Activated naive CD4-positive, alpha-beta T cell (primary cell): ENCODE measurements at regions not wholly inside any gene's neighbourhood (a gene's known extent, or its start where the extent isn't known, plus 50 kb on each side); places are given as distances from the start of the nearest gene placed in this dataset.
"Not testable (repeated sequence)": the region's sequence is repeated elsewhere in the genome, so short reads cannot be mapped to it uniquely, and the experiment has no call there.

Experiments
- DNase-seq, 4 experiments: peaks; one replicate each; lab custom pipeline; 2025; lab: John Stamatoyannopoulos, UW

DNA sequence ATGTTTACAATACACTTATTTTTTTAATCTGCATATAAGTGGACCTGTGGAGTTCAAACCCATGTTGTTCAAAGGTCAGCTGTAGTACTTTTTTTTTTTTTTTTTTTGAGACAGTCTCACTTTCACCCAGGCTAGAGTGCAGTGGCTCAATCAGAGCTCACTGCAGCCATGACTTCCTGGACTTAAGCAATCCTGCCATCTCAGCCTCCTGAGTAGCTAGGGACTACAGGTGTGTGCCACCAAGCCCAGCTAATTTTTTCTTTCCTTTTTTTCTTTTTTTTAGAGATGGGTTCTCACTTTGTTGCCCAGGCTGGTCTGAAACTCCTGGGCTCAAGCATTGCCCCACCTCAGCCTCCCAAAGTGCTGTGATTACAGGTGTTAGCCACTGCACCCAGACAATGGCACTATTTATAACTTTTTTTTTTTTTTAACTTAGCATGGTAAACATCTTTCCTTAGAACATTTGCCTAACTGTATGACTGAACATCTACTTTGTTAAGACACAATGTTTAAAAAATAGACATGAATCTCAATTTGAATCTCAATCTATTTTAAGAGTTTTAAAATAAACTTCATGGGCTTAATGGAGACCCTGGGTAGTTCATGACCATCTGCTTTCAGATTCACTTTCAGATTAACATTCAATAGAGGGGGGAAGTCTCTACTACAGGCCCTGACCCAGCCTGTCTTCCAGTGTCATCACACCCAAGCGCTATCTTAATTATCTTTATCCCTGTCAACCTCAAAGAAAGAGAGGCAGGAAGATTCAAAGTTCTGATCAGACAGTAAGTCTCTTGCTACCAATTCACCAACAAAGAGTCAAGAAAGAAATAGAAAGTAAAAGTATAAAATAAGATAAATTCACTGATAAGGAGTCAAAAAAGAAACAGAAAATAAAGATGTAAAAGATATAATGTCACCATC is 97.7 kb upstream of the DOCK9 start:
- DNase-seq: no peak

DNA sequence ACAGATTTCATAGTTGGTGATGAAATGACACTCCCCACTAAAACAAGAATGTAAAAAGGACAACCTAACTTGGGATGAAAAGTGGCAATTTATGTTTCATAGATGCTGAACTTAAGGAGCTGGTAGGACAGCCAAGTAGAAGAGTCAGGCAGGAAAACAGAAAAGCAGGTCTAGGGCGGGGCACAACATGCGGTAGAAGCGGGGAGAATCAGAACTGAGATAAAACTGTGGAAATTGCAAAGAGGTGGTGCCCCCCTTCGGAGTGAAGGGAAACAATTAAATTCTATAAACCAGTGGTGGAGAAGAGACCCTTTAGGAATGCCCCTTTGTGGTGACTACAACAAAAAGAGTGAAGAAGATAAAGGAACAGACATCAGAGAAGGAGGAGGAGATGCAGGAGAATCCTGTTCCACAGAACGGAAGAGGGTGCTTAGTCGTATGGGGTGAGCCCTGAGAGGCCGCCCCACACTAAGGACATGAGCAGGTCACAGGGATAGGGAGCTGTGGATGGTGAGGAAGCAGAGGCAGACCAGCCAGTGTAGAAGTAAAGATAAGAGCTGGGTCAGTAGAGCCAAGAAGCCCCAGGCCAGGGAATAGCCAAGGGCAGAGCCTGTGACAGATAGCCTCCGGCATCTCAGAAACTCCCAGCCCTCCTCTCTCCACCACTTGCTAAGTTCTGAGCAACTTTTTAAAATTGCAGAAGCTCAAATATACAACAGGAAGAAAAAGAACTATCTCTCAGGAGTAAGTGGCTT is 100.3 kb upstream of the DOCK9 start:
- DNase-seq: no peak

DNA sequence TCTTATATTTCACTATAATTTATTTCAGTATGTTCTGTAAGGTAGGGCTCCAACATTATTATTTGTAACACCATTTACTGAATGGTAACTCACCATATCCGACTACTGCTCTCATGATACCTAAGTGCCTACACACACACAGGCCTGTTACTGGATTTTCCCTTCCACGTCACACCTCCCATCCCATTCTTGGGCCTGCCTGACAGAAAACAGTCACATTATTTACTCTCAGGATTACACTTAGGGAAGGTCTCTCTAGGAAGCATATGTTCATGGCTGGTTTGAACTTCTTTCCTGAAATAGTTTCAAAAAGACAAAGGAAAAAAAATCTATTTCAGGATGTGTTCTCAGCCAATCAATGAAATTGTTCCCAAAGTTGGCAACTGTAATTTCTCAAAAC is 102.3 kb upstream of the DOCK9 start:
- DNase-seq: no peak

DNA sequence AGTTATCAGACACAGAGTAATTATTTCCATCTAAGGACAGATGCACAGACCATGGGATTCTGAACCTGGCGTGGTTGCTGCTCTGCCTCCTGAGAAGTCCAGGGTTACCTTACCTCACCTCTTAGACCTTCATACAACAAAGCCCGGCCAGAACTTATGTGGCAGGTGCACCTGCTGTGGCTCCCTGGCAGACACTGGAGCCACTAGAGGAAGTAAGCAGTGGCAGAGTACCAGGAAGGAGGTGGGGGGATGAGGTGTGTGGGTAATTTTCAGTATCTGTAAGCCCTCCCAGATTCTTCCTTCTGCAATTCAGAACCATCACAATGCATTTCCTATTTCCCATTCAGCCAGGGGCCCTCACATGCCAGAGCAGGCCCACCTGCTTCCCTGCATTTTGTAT is 106.1 kb upstream of the DOCK9 start:
- DNase-seq: no peak

DNA sequence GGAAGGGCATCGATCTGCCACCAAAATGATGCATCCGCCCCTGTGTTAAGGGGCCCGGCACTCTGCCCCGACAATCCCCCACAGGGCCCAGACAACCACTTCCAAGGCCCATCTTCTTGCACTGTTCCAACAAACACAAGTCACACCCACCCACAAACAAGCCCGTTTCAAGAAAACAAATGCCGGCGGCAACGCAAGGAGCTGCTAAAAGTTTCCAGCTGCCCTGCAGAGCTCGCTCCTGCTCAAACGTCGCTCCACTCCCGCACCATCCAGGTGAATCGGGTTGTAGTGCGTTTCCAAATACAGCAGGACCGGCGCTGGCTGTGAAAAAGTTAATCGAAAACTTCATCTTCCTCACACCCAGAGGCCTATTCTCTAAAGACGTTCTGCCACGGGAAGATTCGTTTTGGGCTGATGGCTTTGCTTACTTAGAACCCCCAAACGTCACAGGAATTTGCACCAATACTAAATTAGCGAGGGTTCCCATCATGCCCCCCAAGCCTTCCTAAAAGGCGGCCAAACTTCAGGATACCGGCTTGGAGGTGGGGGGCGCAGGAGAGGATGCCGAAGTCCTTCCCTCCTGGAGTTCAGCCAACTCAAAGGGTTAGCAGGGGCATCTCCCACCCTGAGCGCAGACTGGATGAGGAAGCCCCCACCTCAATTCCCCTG is 107.4 kb upstream of the DOCK9 start:
- DNase-seq: peak in 1 of 4 experiments; percentile 5

DNA sequence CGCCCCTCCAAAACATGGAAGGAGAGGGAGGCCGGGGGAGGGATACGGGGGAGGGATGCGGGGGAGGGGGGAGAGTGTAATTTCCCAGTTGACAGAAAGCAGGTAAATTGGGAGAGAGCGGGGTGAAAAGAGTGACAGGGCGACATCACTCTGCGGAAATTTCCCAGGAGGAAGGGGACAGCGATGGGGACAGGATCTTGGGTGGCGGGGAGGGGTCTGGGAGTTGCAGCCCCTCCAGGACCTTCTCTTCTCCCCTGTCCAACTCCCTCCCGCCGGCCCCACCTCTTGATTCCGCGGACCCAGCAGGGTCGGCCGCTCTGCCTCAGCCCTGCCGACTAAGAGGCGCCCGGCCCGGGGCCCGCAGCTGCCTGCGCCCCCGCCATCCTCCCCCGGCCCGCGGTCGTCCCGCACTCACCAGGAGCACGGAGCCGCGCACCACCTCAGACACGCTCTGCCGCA is 108.0 kb upstream of the DOCK9 start:
- DNase-seq: peak in 1 of 4 experiments; percentile 17

DNA sequence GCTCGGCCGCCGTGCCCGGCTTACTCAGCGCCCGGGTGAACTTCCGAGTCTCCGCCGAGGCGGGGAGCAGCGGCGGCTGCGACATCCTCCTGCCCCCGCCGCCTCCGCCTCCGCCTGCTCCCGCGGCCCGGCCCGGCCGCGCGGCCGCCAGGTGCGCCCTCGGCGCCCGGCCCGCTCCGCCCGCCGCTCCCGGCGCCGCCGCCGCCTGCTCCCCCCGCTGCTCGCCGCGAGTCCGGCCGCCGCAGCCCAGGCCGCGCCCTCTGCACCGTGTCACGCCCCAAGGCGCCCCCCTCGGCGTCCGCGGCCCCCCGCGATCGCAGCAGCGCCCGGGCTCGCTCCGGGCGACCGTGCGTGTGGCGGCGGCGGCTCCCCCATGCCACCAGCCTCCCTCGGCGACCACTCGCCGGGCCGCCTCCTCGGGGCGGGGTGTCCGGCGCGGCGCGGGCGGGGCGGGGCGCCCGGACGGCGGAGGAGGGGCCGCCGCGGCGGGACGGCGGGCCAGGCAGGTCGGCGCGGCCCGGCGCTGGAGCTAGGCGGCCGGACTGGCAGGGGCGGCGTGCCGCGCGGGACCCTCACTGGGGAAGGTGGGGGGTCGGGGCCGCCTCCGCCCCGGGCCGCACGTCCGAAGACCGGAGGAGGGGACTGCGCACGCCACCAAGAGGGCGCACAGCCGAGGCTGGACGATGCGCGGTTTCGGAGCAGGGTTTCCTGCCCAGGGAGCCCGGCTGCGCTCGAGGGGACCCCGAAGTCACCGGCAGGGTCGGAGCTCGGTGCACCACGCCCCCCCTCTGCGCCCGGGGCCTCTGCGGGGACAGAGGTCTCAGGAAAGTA is 108.6 kb upstream of the DOCK9 start:
- DNase-seq: peak in 3 of 4 experiments; percentile 29 to 65 (median 42)

DNA sequence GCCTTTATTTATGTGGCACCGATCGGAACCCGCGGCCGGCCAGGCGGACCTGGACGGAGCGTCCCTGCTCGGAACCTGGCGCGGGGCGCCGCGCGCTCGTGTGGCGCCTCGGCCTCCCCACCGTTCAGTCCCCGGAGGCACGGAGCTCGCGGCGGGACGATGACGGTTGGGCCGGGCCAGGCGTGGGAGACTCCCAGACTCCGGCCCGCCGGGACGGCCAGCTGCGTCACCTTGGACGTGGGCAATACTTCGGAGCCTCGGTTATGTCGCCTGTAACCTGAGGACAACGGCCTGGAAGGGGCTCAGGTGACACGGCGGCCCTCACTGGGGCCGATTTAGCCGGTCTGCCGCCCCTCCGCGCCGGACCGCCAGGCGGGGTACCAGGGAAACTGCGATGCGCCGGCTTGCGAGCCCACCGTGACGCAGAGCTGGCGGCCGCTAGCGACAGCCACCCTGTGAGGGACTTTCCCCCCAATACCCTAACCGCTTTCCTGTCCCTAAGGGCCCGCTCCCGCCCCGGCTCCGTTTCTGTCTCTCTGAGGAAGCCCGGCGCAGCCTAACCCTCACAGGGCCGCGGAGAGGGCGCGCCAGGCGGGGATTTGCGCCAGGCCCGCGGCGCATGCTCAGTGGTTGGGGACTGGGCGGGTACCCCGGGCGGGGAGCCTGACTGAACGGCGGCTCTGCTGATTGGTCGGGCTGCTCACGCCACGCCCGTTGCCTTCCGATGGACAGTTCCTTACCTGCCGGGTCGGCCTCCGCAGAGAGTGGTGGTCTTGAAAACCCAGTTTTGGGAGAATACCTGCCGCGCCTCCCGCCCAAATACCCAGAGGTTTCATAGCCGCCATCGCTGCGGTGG is 109.5 kb upstream of the DOCK9 start:
- peak; percentile 80 to 90 (median 84) for DNase-seq

DNA sequence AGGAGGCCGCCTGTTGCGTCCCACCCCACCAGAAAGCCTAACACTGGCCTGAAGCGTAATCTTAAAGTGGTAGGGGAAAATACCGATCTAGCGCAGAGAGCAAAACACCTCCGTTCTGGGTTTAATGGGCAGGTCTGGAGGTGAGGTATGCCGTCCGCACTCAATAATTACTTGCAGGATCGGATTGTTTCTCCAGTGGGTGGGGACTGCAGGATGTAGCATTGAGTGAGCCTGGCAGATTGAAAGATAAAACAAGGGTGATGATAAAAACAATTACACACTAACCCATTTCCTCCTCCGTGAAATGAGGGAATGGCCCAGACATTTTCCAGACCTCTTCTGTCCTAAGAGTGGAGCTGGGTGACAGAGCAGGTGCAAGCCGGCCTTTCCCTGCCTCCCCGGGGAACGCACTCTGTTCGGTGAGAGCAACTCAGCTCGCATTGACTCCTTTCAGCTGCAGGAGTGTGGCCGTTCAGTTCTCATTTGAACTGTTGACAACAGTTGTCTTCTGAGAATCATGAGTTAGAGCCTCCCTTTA is 110.2 kb upstream of the DOCK9 start:
- peak in 1 of 4 experiments; percentile 4 for DNase-seq

DNA sequence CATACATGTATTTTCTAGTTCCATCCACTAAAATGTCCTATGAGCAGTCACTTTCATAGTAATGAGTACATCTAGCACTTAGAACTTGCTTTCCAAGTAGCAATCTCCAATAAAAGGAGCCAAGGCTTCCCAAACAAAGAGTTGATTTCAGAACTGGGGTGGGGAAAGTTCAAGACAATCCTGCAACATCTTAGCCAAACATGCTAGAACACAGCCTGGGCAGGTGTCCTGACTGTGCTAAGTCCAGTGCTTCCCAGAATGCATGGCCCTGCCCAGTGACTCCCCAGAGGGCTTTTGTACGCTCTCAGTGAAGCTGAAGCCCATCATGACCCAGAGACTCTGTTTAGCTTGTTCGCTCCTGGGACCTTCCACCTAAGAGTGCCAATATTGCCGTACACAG is 106.7 kb upstream of the UBAC2 start:
- DNase-seq: no peak

DNA sequence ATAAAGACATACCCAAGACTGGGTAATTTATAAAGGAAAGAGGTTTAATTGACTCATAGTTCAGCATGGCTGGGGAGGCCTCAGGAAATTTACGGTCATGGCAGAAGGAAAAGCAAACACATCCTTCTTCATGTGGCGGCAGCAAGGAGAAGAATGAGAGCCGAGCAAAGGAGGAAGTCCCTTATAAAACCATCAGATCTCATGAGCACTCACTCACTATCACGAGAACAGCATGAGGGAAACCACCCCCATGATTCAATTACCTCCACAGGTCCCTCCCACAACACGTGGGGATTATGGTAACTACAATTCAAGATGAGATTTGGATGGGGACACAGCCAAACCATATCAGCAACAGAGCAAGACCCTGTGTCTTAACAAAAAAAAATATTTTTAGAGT is 98.8 kb upstream of the UBAC2 start:
- DNase-seq: not testable (repeated sequence)

DNA sequence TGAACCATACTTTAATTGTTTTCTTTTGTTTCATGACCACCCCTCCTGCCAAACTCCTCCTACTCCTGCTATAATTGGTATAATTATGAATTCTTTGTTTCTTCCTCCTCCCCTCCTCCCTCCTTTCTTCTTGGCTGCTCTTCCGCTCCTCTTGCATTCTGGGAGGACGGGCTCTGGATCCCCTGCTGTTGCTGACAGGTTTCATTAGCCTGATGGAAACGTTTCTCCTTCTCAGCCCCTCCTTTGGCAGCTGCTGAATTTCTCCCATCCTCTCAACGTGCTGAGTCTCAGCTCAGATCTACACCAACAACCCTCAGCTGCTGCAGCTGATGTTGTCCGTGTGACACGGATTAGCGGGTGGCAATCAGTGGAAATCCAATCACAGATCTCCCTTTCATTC is 97.1 kb upstream of the UBAC2 start:
- DNase-seq: no peak

DNA sequence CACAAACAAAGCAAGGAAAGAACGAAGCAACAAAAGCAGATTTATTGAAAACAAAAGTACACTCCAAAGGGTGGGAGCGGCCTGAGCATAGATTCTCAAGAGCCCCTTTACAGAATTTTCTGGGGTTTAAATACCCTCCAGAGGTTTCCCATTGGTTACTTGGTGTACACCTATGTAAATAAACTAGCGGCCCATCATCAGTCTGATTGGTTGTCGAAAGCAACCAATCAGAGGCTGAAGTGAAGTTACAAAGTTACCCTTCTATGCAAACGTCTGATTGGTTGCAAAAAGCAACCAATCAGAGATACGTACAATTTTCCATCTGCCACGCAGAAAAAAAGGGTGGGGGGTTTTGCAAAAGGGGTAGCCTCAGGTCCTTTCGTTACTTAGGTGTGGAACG is 96.3 kb upstream of the UBAC2 start:
- DNase-seq: no peak

DNA sequence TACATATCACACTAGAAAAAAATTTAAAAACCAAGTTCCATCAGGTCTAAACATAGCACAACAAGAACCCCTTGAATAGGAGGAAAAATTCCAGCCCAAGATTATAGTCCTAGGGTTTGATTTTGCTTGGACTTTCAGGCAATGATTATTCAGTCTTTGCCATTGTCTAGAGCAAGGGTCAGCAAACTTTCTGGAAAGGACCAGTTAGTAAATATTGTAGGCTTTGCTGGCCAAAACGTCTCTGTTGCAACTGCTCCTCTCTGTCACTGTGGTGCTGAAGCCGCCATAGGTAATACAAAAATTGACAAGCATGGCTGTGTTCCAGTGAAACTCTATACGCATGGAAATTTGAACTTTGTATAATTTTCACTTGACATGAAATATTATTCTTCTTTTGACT is 95.5 kb upstream of the UBAC2 start:
- DNase-seq: no peak

DNA sequence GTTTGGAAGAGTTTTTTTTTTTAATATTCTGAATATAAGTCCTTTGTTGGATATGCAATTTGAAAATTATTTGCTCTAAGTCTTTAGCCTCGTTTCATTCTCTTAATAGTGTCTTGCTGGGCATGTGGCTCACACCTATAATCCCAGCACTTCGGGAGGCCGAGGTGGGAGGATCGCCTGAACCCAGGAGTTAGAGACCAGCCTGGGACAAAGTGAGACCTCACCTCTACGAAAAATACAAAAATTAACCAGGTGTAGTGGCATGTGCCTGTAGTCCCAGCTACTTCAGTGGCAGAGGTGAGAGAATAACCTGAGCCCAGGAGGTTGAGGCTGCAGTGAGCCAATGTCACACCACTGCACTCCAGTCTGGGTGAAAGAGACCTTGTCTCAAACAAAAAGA is 87.3 kb upstream of the UBAC2 start:
- DNase-seq: no peak

DNA sequence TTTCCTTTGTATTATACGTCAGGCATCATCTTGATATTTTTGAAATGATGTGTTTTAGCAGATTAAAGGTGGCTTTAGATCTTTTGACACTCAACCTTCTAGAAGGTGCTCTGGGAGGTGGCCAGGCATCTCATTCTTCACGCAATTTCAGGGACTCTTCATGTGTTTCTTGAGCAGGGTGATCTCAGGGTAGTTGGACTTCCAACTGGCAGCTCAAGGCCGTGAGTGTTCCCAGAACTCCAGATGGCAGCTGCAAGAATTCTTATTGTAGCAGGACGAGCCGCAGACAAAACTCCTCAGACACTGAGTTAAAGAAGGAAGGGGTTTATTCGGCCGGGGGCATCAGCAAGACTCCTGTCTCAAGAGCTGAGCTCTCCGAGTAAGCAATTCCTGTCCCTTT is 82.5 kb upstream of the UBAC2 start:
- no peak for DNase-seq

DNA sequence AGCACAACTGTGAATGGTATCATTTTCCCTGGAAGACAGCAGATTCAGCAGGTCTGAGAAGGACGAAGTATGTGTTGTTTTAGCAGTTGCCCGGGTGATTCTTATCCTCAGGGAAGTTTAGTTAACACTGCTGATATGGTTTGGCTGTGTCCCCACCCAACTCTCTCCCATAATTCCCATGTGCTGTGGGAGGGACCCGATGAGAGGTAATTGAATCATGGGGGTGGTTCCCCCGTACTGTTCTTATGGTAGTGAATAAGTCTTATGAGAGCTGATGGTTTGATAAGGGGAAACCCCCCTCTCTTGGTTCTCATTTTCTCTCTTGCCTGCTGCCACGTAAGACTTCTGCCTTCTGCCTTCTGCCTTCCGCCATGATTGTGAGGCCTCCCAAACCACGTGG is 81.0 kb upstream of the UBAC2 start:
- no peak for DNase-seq

DNA sequence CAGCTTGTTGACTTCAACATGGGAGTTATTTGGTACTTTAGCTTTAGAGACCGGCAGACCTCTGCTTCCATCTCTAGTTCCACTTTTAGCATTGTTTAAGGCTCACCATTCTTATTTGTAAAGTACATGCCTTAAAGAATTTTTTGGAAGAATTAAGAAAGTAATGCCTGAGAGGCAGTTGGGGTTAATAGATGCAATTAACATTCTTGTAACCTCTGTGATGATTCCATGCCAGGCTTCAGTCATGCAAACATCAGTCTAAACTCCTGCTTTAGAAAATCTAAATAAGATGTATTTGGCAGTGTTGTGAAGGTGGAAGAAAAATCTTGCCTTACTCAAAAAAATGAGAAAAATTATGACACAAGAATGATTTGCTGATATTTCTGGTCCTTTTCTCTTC is 79.9 kb upstream of the UBAC2 start:
- no peak for DNase-seq

DNA sequence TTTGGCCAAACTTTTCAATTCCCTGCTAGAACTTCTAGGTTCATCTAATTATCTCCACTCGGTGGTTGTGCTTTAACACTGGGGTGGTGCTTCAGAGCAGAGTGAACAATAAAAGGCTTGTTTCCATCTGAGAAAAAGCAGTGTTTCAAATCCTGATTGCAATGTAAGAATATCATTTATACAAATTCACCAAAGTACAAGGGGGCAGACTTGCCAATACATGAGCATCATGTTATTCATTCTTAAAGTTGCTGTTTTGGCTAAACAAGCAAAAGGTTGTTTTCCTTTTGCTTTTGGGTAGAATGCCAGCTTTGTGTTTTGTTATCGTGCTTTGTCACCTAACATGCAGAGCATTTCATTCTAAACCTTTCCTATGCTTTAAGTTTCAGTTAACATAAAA is 78.5 kb upstream of the UBAC2 start:
- DNase-seq: no peak
